ENCODE measurements at regions not wholly inside any gene's neighbourhood (a gene's known extent, or its start where the extent isn't known, plus 50 kb on each side); places are given as distances from the start of the nearest gene placed in this dataset.
"Not testable (repeated sequence)": the region's sequence is repeated elsewhere in the genome, so short reads cannot be mapped to it uniquely, and the experiment has no call there.

GRCh38 chr5:156076912-156077311 lies 250.1 kb upstream of the SGCD start:
- DNase-seq (ENCODE audit: low read depth) = no peak

GRCh38 chr5:156087577-156088110 lies 239.3 kb upstream of the SGCD start:
- no peak for DNase-seq (ENCODE audit: low read depth)

- not testable (repeated sequence) for DNase-seq (ENCODE audit: low read depth)
These were observed 236.7 kb upstream of the SGCD start for GRCh38 chr5:156089955-156090940.

- DNase-seq (ENCODE audit: low read depth) = no peak
These were observed 233.9 kb upstream of the SGCD start for GRCh38 chr5:156093024-156093423.

GRCh38 chr5:156094001-156094400 lies 233.0 kb upstream of the SGCD start:
- no peak for DNase-seq (ENCODE audit: low read depth)

GRCh38 chr5:156095709-156096241 lies 231.2 kb upstream of the SGCD start:
- no peak for DNase-seq (ENCODE audit: low read depth)

- no peak for DNase-seq (ENCODE audit: low read depth)
These were observed 230.7 kb upstream of the SGCD start for GRCh38 chr5:156096259-156096658.

GRCh38 chr5:156103155-156103885 lies 223.6 kb upstream of the SGCD start:
- no peak for DNase-seq (ENCODE audit: low read depth)

GRCh38 chr5:156109317-156110023 lies 217.5 kb upstream of the SGCD start:
- DNase-seq (ENCODE audit: low read depth) = no peak

GRCh38 chr5:156119692-156120091 lies 207.3 kb upstream of the SGCD start:
- no peak for DNase-seq (ENCODE audit: low read depth)

- DNase-seq (ENCODE audit: low read depth) = no peak
These were observed 206.2 kb upstream of the SGCD start for GRCh38 chr5:156120777-156121176.

- no peak for DNase-seq (ENCODE audit: low read depth)
These were observed 205.7 kb upstream of the SGCD start for GRCh38 chr5:156121234-156121633.

GRCh38 chr5:156121882-156122281 lies 205.1 kb upstream of the SGCD start:
- no peak for DNase-seq (ENCODE audit: low read depth)

- DNase-seq (ENCODE audit: low read depth) = no peak
These were observed 202.3 kb upstream of the SGCD start for GRCh38 chr5:156124708-156125107.

- DNase-seq (ENCODE audit: low read depth) = no peak
These were observed 201.8 kb upstream of the SGCD start for GRCh38 chr5:156125118-156125517.

- DNase-seq (ENCODE audit: low read depth) = no peak
These were observed 200.2 kb upstream of the SGCD start for GRCh38 chr5:156126716-156127115.

- DNase-seq (ENCODE audit: low read depth) = no peak
These were observed 198.9 kb upstream of the SGCD start for GRCh38 chr5:156128026-156128425.

GRCh38 chr5:156134216-156134615 lies 192.7 kb upstream of the SGCD start:
- DNase-seq (ENCODE audit: low read depth) = no peak

GRCh38 chr5:156135531-156135930 lies 191.4 kb upstream of the SGCD start:
- DNase-seq (ENCODE audit: low read depth) = no peak

- no peak for DNase-seq (ENCODE audit: low read depth)
These were observed 189.7 kb upstream of the SGCD start for GRCh38 chr5:156137071-156137869.

GRCh38 chr5:156142867-156143266 lies 184.1 kb upstream of the SGCD start:
- DNase-seq (ENCODE audit: low read depth) = no peak

Data from non-pigmented ciliary epithelial cell (primary cell).